Muscle of leg (tissue), 3 donors: ENCODE measurements at regions not wholly inside any gene's neighbourhood (a gene's known extent, or its start where the extent isn't known, plus 50 kb on each side); places are given as distances from the start of the nearest gene placed in this dataset.
A peak's percentile ranks its signal among the peaks of the same experiment; 100 is the strongest.

Experiments
- DNase-seq: peaks from one replicate; pipeline ENCODE4 v3.0.0; 2013
- H3K27ac ChIP-seq: one replicate; pipeline ENCODE4 v1.5.1; 2013; ENCODE audit warnings: mild to moderate bottlenecking, low read length, control low read depth
- H3K27me3 ChIP-seq: one replicate; pipeline ENCODE4 v1.6.1; 2013; ENCODE audit warnings: low read length; ENCODE audit not compliant: control insufficient read depth, insufficient read depth
- H3K36me3 ChIP-seq: one replicate; pipeline ENCODE4 v1.6.1; 2013; ENCODE audit warnings: low read length; ENCODE audit not compliant: control insufficient read depth, insufficient read depth
- H3K4me1 ChIP-seq: one replicate; pipeline ENCODE4 v1.6.1; 2013; ENCODE audit warnings: low read length; ENCODE audit not compliant: control insufficient read depth, insufficient read depth
- H3K4me3 ChIP-seq: one replicate; pipeline ENCODE4 v1.5.1; 2013; ENCODE audit warnings: low read length, control low read depth
- H3K9me3 ChIP-seq: replicated peaks from 2 replicates; pipeline ENCODE4 v1.6.1; 2013; ENCODE audit warnings: low read depth, low read length; ENCODE audit not compliant: control insufficient read depth
- WGBS: methylation state at CpG from one replicate; pipeline ENCODE4 v1.1.5; 2013; ENCODE audit warnings: missing lambda C conversion rate; ENCODE audit not compliant: insufficient coverage; 5-methylcytosine and 5-hydroxymethylcytosine counted together

DNA sequence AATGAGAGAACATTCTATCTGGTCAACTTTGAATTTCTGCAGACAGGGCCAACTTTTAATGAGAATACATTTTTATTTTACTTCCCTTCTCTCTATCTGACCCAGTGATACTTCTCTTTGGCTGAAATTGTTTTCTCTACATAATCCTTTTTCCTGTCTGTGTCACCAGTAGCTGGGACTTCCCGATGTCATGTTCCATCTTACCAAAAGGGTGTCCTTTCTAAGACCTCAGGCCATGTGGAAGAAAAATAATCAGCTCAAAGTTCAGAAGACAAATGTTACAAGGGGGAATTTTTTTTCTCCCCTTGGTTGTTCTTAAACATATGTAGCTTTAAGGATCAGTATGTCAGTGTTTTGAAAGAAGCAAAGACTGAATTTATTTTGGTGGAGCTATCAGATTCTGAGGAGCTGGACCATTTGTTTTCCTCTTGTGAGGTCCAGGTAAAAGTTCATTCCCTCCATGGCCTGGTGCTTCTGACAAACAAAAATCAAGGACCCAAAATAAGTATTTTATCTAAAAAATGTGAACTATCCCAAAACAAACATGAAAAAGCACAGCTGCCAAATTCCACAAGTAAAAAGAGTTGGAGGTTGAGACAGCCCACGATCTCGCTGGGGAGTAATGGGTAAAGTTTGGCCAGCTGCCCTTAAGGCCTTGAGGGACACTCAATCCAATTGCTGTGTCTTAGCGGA, 859.4 kb upstream of the NR2F2 start:
- WGBS: no CpG with 5 or more reads among the region's 4 CpGs
- no peaks in the 10 kb centered on the region for H3K4me1 ChIP-seq
- no peak overlapping the region for H3K27ac ChIP-seq
- peak; percentile 41 for DNase-seq
- H3K9me3 ChIP-seq: no peaks in the 10 kb centered on the region
- H3K27me3 ChIP-seq: no peaks in the 10 kb centered on the region
- H3K4me3 ChIP-seq: no peak overlapping the region
- H3K36me3 ChIP-seq: no peaks in the 10 kb centered on the region

DNA sequence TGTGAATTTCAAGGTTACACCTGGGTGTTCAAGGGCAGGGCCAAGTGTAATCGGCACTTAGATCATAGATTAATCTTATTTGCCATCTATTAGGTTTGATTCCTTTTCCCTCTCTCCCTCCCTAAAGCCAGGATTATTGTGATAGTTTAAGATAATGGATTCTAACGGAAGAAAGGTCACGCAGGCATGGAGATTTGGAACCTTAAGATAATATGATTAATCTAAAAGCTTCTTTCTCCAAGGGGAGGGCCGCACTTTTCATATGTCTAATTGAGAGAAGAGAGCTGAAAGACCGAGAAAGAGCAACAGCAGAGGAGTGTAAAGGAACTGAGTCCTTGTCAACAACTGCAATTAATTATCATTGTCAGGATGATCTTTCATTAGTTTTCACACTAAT, 858.8 kb upstream of the NR2F2 start:
- no CpG with 5 or more reads among the region's 5 CpGs for WGBS
- no peak overlapping the region for H3K27ac ChIP-seq
- no peaks in the 10 kb centered on the region for H3K36me3 ChIP-seq
- H3K4me1 ChIP-seq: no peaks in the 10 kb centered on the region
- DNase-seq: no peak
- H3K4me3 ChIP-seq: no peak overlapping the region
- no peaks in the 10 kb centered on the region for H3K27me3 ChIP-seq
- no peaks in the 10 kb centered on the region for H3K9me3 ChIP-seq

DNA sequence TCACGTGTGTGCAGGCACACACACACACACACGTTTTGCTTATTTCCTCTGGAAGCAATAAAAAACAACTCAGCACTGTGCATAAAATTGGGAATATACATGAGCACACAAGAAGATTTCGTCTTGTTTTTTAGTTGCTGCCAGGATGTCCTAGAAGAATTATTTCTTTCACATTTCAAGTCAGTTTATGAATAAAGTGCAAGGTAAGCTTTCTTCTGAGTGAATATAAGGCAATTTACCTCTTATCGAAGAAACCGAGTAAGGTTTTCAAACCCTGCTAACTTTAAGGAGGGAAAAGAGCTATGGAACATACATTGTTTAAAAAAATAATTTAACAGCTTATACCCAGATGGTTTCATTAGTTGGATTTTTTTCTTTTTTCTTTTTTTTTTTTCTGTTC, 855.4 kb upstream of the NR2F2 start:
- no peak for DNase-seq
- no CpG with 5 or more reads among the region's 5 CpGs for whole genome bisulfite sequencing
- H3K4me1 ChIP-seq: no peaks in the 10 kb centered on the region

DNA sequence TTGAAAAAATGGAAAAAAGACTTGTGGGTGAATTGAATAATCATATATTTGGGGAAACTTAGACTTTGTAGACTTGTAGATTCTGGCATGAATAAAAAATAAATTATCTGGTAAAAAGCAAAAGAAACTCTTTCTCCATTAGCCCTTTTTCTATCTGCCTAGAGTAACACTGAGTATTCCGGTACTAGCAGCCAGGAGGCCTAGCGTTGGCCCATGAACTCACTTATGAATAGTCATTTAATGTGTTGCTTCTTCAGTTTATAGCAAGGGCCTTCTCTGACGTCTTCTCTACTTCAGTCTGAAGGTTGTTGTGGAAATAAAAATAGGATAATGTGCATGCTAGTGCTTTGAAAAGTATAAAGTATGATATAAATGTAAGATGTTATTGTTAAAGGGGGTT, 851.2 kb upstream of the NR2F2 start:
- H3K4me1 ChIP-seq: no peaks in the 10 kb centered on the region

More for the DNA sequence above, 855.4 kb upstream of the NR2F2 start:
- Histone ChIP-seq H3K27ac (no peak overlapping the region), H3K9me3 (no peaks in the 10 kb centered on the region), H3K4me3 (no peak overlapping the region), H3K36me3 (no peaks in the 10 kb centered on the region), H3K27me3 (no peaks in the 10 kb centered on the region)

DNA sequence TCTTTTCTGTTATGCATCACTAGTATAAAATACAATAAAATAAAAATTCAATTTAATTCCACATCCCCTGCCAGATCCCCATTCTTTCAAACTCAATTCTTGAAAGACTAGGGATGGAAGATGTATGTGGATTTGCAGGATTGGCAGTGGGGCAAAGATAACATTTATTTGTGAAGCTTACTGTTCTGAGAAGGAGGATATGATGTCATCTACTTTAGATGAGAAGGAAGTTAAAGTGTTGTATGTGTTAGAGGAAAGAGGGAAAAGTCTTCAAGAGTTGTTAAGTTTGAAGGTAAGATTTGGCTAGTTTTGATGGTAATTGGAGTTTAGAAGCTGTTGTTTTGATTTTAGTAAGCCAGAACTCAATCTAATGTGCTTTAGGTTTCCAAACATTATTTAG, 845.1 kb upstream of the NR2F2 start:
- DNase-seq: no peak
- Histone ChIP-seq H3K4me1 (no peaks in the 10 kb centered on the region), H3K4me3 (no peak overlapping the region), H3K36me3 (no peaks in the 10 kb centered on the region), H3K9me3 (no peaks in the 10 kb centered on the region), H3K27me3 (no peaks in the 10 kb centered on the region), H3K27ac (no peak overlapping the region)

More for the DNA sequence above, 851.2 kb upstream of the NR2F2 start:
- Histone ChIP-seq H3K27ac (no peak overlapping the region), H3K9me3 (no peaks in the 10 kb centered on the region), H3K27me3 (no peaks in the 10 kb centered on the region), H3K36me3 (no peaks in the 10 kb centered on the region), H3K4me3 (no peak overlapping the region)
- WGBS: no CpG with 5 or more reads among the region's 3 CpGs
- no peak for DNase-seq

DNA sequence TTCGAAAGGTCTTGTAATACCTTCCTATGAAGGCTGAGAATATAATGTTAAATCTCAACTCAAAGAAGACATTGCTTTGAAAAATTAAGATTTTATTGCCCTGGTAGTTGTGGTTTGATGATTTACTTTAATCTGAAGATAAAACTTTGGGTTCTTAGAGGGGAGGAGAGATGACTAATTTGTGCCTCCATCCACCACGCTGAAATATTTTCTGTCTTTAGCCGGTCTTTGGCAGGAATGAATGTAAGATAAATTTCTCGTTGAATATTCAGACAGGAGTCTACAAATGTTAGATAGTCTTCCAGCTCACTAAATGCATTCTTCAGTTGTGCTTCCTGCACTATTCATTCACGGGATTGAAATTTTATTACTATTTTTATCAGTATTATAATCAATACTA, 844.3 kb upstream of the NR2F2 start:
- Histone ChIP-seq H3K27me3 (no peaks in the 10 kb centered on the region), H3K27ac (no peak overlapping the region), H3K9me3 (no peaks in the 10 kb centered on the region), H3K4me3 (no peak overlapping the region), H3K36me3 (no peaks in the 10 kb centered on the region), H3K4me1 (no peaks in the 10 kb centered on the region)
- no peak for DNase-seq
- 100% methylated on average over 2 of the region's 5 CpGs for WGBS

DNA sequence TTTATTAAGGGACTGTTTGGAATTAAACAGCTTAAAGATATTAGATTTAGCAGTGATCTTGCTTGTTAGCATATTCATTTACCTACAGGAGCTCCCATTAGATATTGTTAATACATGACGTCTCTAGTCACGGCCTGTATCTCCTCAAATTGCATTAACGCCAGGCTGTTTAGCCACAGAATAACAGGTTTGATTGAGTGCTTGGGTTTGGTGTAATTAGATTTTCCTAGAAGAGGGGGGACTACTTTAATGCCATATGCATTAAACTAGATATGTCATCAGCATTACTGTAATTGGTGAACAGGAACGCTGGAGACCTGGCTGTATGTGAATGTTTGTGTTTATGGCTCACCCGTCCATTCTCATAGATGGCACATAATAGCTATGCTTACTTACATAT, 841.4 kb upstream of the NR2F2 start:
- WGBS: no CpG with 5 or more reads among the region's 5 CpGs
- Histone ChIP-seq H3K27ac (no peak overlapping the region), H3K9me3 (no peaks in the 10 kb centered on the region), H3K27me3 (no peaks in the 10 kb centered on the region), H3K36me3 (no peaks in the 10 kb centered on the region), H3K4me1 (peaks cover 2% of the 10 kb centered on the region), H3K4me3 (no peak overlapping the region)
- no peak for DNase-seq

DNA sequence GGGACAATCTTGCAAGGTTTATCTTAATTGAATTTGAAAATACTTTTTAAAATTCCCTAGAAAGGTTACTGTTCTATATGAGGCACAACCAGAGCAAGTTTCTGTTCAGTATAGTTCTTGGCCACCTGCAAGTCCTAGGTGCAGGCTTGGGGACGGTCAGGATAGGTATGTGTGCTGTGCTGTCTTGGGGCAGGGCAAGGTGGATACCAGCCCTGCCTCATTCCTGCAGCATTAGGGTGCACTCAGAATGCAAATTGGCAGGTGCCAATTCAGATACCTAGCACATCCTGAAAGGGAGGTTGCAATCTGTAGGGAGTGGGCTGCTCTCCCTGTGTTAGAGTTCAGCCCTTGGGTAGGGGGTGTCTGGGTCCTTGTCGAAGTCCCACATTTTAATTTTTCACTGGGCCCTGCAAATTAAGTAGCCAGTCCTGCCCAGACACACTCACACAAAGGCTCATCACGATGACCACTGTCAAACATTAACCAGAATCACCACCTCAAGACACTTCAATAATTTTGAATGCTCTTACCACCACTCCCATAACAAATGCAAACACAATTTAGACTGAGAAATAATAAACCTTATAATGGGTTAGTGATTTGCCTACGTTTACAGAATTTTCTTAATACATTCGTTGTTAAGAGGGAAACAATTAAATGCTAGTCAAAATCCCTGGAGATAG, 838.0 kb upstream of the NR2F2 start:
- WGBS: 85% methylated on average over 2 of the region's 5 CpGs
- no peak for DNase-seq
- Histone ChIP-seq H3K4me3 (no peak overlapping the region), H3K27ac (no peak overlapping the region), H3K27me3 (no peaks in the 10 kb centered on the region), H3K9me3 (no peaks in the 10 kb centered on the region), H3K36me3 (no peaks in the 10 kb centered on the region), H3K4me1 (peaks cover 4% of the 10 kb centered on the region)

DNA sequence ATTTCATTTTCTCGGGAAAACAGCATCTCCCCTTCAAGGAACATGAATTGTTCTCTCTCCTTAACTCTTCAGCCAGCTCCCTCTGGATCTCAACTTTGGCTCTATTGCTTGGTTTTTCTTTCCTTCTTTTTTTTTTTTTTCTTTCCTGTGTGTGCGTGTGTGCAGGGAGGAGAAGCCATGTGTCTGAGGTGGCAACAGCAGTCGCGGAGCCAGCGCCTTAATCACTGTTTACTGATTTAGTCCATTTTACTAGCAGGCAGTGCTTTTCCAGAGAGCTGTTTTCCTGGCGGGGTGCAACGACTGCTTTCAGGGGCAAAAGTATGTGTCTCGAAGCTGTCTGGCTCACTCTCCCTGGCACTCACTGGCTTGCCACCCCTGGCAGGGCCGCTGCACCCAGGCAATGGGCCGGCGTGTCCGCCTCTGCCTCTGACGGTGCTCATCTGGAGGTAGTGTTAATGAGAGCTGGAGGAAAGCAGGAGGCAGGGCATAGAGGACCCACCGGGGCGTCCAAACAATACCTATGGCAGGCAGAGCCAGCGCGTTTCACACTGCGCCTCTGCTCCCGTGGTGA, 835.4 kb upstream of the NR2F2 start:
- no peak overlapping the region for H3K4me3 ChIP-seq
- H3K27ac ChIP-seq: no peak overlapping the region
- WGBS: 32% methylated on average over 11 of the region's 19 CpGs

DNA sequence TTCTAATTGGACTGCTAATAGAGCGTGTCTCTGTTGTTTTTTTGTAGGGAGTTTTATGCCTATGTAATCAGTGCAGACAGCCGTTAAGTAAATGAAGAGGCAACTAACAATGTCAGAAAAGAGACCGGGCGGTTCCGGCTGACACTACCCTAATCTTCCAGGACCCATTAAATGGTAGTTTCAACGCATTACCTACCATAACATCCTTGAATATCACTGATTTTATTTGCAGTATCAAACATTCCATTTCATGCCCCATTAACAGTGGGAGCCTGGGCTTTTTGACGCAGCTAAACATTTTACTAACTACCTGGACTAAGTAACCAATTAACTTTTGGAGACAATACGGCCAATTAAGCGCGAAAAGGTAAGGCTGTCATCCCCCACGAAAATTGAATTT, 832.9 kb upstream of the NR2F2 start:
- Histone ChIP-seq H3K36me3 (no peaks in the 10 kb centered on the region), H3K4me3 (no peak overlapping the region), H3K4me1 (peaks cover 4% of the 10 kb centered on the region), H3K9me3 (no peaks in the 10 kb centered on the region), H3K27ac (no peak overlapping the region), H3K27me3 (no peaks in the 10 kb centered on the region)
- DNase-seq: no peak
- 87% methylated on average over 4 of the region's 11 CpGs for WGBS

More for the DNA sequence above, 835.4 kb upstream of the NR2F2 start:
- Histone ChIP-seq H3K9me3 (no peaks in the 10 kb centered on the region), H3K27me3 (no peaks in the 10 kb centered on the region), H3K36me3 (no peaks in the 10 kb centered on the region), H3K4me1 (peaks cover 4% of the 10 kb centered on the region)
- peak; percentile 70 for DNase-seq
